Astrocyte (in vitro differentiated cells and primary cell): ENCODE measurements at regions not wholly inside any gene's neighbourhood (a gene's known extent, or its start where the extent isn't known, plus 50 kb on each side); places are given as distances from the start of the nearest gene placed in this dataset.

Experiments
- EZH2 ChIP-seq: IDR thresholded peaks from 2 replicates; pipeline ENCODE4 v1.6.1; 2012; ENCODE audit warnings: mild to moderate bottlenecking, low read length, inconsistent platforms; ENCODE audit not compliant: insufficient read depth
- TF ChIP-seq, protein P1 (sequence below): IDR thresholded peaks from 2 replicates; pipeline ENCODE4 v1.5.1; 2011; ENCODE audit warnings: low read depth, mild to moderate bottlenecking, inconsistent platforms, low read length, moderate library complexity; ENCODE audit not compliant: insufficient read depth

GRCh38 chr3:7957024-7957423 lies 544.6 kb upstream of the LMCD1 start:
- TF ChIP-seq, protein P1, sequence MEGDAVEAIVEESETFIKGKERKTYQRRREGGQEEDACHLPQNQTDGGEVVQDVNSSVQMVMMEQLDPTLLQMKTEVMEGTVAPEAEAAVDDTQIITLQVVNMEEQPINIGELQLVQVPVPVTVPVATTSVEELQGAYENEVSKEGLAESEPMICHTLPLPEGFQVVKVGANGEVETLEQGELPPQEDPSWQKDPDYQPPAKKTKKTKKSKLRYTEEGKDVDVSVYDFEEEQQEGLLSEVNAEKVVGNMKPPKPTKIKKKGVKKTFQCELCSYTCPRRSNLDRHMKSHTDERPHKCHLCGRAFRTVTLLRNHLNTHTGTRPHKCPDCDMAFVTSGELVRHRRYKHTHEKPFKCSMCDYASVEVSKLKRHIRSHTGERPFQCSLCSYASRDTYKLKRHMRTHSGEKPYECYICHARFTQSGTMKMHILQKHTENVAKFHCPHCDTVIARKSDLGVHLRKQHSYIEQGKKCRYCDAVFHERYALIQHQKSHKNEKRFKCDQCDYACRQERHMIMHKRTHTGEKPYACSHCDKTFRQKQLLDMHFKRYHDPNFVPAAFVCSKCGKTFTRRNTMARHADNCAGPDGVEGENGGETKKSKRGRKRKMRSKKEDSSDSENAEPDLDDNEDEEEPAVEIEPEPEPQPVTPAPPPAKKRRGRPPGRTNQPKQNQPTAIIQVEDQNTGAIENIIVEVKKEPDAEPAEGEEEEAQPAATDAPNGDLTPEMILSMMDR, result no peak
- TF ChIP-seq EZH2, result no peak
